ENCODE measurements at regions not wholly inside any gene's neighbourhood (a gene's known extent, or its start where the extent isn't known, plus 50 kb on each side); places are given as distances from the start of the nearest gene placed in this dataset.
"Not testable (repeated sequence)": the region's sequence is repeated elsewhere in the genome, so short reads cannot be mapped to it uniquely, and the experiment has no call there.

DNA sequence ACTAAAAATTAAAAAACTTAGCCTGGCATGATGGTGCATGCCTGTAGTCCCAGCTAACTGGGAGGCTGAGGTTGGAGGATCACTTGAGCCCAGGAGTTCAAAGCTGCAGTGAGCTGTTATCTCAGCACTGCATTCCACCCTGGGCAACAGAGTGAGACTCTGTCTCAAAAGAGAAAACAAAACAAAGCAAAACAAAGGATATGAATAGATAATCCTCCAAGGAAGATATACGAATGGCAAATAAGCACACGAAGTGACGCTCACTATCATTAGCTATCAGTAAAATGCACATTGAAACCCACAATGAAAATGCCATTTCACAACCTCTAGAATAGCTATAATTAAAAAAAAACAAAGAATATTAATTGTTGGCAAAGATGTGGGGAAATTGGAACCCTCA is 386.2 kb upstream of the CCL2 start:
- Mint-ChIP-seq H3K4me1 (no peaks in the 10 kb centered on the region), H3K4me3 (no peak overlapping the region), H3K27me3 (peaks cover 50% of the 10 kb centered on the region), H3K36me3 (ENCODE audit: low read depth) (peaks cover 2% of the 10 kb centered on the region), H3K27ac (no peak overlapping the region)
- no peaks in the 10 kb centered on the region for H3K9me3 ChIP-seq (ENCODE audit: control insufficient read depth, low read length, poor library complexity, severe bottlenecking)
- DNase-seq, result no peak
- no peak for ATAC-seq

DNA sequence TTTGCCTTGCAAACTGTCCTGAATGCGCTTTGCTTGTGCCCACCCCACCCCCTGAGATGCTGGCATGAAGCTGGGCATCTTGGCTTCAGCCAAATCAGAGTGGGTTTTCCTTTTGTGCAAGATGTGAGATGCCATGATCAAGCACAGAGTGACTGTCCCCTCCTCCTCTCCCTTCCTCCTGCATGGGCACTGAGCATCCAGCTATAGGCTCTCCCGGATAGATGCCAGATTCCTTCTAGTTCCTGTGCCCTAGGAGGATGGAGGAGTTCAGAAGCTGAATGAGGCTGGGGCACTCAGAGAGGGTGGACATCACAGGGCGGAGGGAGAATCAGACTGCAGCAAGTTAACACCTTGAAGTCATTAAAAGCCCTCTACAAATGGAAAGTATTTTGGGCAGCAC is 384.1 kb upstream of the CCL2 start:
- no peak overlapping the region for H3K27ac Mint-ChIP-seq
- no peak overlapping the region for H3K4me3 Mint-ChIP-seq
- H3K4me1 Mint-ChIP-seq, result no peaks in the 10 kb centered on the region
- no peak for DNase-seq
- no peaks in the 10 kb centered on the region for H3K9me3 ChIP-seq (ENCODE audit: control insufficient read depth, low read length, poor library complexity, severe bottlenecking)
- no peak for ATAC-seq
- H3K36me3 Mint-ChIP-seq (ENCODE audit: low read depth), result peaks cover 2% of the 10 kb centered on the region
- peaks cover 48% of the 10 kb centered on the region for H3K27me3 Mint-ChIP-seq

DNA sequence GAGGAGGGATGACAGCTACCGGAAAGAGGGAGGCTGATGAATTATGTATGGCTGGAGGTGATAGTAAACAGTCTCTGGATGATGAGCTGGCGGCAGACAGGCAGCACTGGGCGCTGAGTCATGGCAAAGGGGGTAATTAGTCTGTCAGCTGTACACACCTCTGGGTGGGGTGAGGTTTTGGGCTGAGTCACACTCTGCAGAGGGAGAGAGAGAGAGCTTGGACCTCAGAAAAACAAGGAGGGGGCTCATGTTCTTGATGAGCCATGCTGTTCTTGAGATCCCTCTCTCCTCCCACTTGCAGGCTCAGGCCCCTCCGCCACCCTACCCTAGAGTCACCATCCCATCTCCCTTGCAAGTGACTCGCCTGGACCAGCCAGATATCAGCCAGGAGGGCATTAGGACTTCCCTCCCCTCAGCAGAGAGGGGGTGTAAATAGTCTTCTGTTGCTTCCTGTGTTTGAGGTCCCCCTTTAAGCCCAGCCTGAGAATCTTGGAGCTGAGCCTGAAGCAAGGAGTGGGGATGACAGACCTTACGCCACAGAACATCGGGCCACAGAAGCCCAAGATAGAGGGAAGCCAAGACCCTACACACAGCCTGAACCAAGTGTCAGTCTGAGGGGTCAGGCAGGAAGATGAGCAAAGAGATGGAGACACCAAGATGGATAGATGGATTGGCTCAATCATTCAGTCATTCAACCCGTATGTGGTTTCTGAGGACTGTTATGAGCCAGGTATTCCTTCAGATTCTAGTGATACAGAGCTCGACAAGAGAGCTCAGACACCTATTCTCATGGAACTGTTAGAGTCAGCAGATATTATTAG is 383.2 kb upstream of the CCL2 start:
- Mint-ChIP-seq H3K36me3 (ENCODE audit: low read depth) (peaks cover 2% of the 10 kb centered on the region), H3K4me3 (no peak overlapping the region), H3K4me1 (no peaks in the 10 kb centered on the region), H3K27me3 (peaks cover 43% of the 10 kb centered on the region), H3K27ac (no peak overlapping the region)
- no peak for ATAC-seq
- no peak for DNase-seq
- no peaks in the 10 kb centered on the region for H3K9me3 ChIP-seq (ENCODE audit: control insufficient read depth, low read length, poor library complexity, severe bottlenecking)

DNA sequence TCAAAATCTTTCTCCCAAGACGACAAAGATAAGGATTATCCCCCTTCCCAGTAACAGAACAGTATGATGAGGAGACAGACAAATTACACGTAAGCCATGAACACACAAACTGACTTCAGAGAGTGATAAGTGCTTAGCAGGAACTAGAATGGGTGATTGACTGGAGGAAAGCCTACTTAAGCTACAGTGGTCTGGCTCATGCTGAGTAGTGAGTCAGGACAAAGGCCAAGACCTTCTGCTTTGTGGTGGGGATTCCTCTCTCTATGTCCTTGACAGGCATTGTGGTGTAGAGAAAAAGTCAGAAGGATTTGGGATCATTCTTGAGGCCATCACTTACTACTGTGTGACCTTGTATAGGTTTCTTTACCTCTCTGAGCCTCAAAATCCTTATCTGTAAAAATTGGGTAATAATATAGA is 381.9 kb upstream of the CCL2 start:
- ATAC-seq, result no peak
- Mint-ChIP-seq H3K27ac (no peak overlapping the region), H3K4me1 (no peaks in the 10 kb centered on the region), H3K36me3 (ENCODE audit: low read depth) (peaks cover 2% of the 10 kb centered on the region), H3K4me3 (no peak overlapping the region), H3K27me3 (peaks cover 46% of the 10 kb centered on the region)
- DNase-seq, result no peak
- no peaks in the 10 kb centered on the region for H3K9me3 ChIP-seq (ENCODE audit: control insufficient read depth, low read length, poor library complexity, severe bottlenecking)

DNA sequence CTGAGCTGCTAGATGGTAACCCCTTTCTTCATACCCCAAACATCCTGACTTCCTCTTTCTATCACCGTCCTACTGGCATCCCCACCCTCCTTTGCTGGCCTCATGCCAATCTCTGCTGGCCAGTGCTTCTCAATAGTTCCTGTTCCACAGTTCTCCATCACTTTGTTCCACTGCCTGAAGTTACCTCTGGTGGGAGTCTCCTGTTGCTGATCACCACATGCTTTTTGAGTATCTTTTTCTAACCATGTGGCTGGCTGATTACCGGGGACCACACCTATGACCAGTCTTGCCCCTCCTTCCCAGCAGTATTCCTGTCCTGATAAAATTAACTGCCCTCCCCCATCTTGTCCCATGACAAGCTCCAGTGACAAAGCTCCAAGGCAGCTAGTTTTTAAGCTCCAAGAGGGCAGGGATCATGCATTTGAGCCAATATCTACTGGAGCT is 380.4 kb upstream of the CCL2 start:
- Mint-ChIP-seq H3K27me3 (peaks cover 46% of the 10 kb centered on the region), H3K27ac (no peak overlapping the region), H3K4me3 (no peak overlapping the region), H3K36me3 (ENCODE audit: low read depth) (peaks cover 2% of the 10 kb centered on the region), H3K4me1 (no peaks in the 10 kb centered on the region)
- ATAC-seq, result no peak
- no peak for DNase-seq
- H3K9me3 ChIP-seq (ENCODE audit: control insufficient read depth, low read length, poor library complexity, severe bottlenecking), result no peaks in the 10 kb centered on the region

DNA sequence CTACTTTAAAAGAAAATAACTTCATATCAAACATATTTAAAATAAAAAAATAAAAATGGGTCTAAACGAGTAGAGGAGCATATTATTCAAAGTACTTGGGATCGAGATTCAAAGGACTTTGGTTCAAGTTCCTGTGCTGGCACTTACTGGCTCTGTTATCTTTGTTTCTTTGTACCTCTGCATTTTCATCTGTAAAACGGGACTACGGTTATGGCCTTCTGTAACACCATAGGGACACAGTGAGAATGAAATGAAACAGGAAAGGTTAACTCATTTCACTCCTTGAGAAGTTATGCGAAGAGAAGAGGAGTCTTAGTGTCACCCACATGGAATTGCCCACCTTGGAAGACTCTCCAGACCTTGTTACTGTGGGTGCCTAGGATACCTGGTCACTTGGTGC is 379.1 kb upstream of the CCL2 start:
- no peak for ATAC-seq
- no peak overlapping the region for H3K4me3 Mint-ChIP-seq
- no peaks in the 10 kb centered on the region for H3K9me3 ChIP-seq (ENCODE audit: control insufficient read depth, low read length, poor library complexity, severe bottlenecking)
- H3K4me1 Mint-ChIP-seq, result no peaks in the 10 kb centered on the region
- no peak for DNase-seq
- H3K27me3 Mint-ChIP-seq, result peaks cover 39% of the 10 kb centered on the region
- peaks cover 2% of the 10 kb centered on the region for H3K36me3 Mint-ChIP-seq (ENCODE audit: low read depth)
- no peak overlapping the region for H3K27ac Mint-ChIP-seq

DNA sequence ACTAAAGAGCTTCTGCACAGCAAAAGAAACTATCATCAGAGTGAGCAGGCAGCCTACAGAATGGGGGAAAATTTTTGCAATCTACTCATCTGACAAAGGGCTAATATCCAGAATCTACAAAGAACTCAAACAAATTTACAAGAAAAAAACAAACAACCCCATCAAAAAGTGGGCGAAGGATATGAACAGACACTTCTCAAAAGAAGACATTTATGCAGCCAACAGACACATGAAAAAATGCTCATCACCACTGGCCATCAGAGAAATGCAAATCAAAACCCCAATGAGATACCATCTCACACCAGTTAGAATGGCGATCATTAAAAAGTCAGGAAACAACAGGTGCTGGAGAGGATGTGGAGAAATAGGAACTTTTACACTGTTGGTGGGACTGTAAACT is 372.8 kb upstream of the CCL2 start:
- not testable (repeated sequence) for ATAC-seq; H3K4me3 Mint-ChIP-seq; H3K27ac Mint-ChIP-seq; DNase-seq; H3K9me3 ChIP-seq (ENCODE audit: control insufficient read depth, low read length, poor library complexity, severe bottlenecking); H3K4me1 Mint-ChIP-seq; H3K36me3 Mint-ChIP-seq (ENCODE audit: low read depth)
- H3K27me3 Mint-ChIP-seq, result peaks cover 15% of the 10 kb centered on the region

DNA sequence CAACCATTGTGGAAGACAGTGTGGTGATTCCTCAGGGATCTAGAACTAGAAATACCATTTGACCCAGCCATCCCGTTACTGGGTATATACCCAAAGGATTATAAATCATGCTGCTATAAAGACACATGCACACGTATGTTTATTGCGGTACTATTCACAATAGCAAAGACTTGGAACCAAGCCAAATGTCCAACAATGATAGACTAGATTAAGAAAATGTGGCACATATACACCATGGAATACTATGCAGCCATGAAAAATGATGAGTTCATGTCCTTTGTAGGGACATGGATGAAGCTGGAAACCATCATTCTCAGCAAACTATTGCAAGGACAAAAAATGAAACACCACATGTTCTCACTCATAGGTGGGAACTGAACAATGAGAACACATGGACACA is 372.4 kb upstream of the CCL2 start:
- peaks cover 19% of the 10 kb centered on the region for H3K27me3 Mint-ChIP-seq
- H3K4me3 Mint-ChIP-seq; H3K4me1 Mint-ChIP-seq; H3K27ac Mint-ChIP-seq; ATAC-seq; H3K9me3 ChIP-seq (ENCODE audit: control insufficient read depth, low read length, poor library complexity, severe bottlenecking); DNase-seq; H3K36me3 Mint-ChIP-seq (ENCODE audit: low read depth): not testable (repeated sequence)

DNA sequence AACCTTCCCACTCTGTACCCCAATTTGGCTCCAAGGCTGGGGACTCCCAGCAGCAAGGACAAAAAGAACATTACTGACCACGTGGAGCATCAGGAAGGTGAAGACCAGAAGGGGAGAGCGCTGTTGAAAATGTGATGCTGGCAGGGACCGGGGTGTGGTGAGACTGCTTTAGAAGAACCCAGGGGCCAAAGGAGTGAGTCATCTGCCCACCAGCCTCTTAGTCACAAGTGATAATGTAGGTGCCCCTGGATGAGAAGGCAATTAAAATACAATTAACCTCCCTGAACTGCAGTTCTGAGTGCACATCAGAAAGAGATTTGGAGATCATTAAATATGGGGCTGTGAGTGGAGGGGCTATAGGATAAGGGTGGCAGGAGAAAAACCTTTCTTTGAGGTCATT is 366.6 kb upstream of the CCL2 start:
- peaks cover 29% of the 10 kb centered on the region for H3K27me3 Mint-ChIP-seq
- no peaks in the 10 kb centered on the region for H3K4me1 Mint-ChIP-seq
- no peaks in the 10 kb centered on the region for H3K36me3 Mint-ChIP-seq (ENCODE audit: low read depth)
- H3K4me3 Mint-ChIP-seq, result no peak overlapping the region
- DNase-seq (no peak), ATAC-seq (no peak)
- no peak overlapping the region for H3K27ac Mint-ChIP-seq
- H3K9me3 ChIP-seq (ENCODE audit: control insufficient read depth, low read length, poor library complexity, severe bottlenecking), result no peaks in the 10 kb centered on the region

DNA sequence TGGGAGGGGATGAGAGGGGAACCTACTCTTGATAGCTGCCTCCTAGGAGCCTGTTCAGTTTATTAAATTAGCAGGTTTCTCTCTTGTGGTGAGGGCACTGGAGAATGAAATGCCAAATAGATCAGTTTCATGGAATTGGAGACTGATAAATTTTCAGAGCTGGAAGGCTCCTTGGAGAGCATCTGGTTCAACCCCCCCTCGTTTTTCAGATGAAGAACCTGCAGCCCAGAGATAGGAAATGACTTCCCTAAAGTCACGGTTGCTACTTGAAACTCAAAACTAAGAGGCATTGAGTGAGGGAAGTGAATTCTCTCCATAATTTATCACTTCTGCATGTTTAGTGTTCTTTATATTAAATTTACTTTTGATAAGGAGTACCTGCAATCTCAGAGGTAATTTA is 366.0 kb upstream of the CCL2 start:
- H3K36me3 Mint-ChIP-seq (ENCODE audit: low read depth), result no peaks in the 10 kb centered on the region
- H3K27me3 Mint-ChIP-seq, result peaks cover 34% of the 10 kb centered on the region
- H3K9me3 ChIP-seq (ENCODE audit: control insufficient read depth, low read length, poor library complexity, severe bottlenecking), result no peaks in the 10 kb centered on the region
- no peak overlapping the region for H3K27ac Mint-ChIP-seq
- H3K4me3 Mint-ChIP-seq, result no peak overlapping the region
- ATAC-seq, result no peak
- DNase-seq, result no peak
- no peaks in the 10 kb centered on the region for H3K4me1 Mint-ChIP-seq

DNA sequence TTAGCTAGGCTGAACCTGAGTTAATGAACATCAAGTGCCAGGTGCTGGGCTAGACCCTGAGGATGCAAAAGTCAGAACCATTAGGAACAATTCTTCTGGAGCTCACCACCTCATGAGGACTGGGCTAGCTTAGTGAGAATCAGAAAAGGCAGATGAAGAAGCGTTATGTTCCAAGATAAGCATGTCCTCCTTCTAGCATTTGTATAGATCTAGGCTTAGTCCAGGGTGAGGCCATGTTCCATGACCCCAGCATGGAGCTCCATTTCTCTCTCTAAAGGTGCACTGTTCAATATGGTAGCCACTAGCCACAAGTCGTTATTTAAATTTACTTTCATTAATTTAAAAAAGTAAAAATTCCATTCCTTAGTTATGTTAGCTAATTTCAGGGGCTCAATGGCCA is 365.3 kb upstream of the CCL2 start:
- Mint-ChIP-seq H3K27me3 (peaks cover 37% of the 10 kb centered on the region), H3K36me3 (ENCODE audit: low read depth) (no peaks in the 10 kb centered on the region), H3K4me3 (no peak overlapping the region), H3K4me1 (no peaks in the 10 kb centered on the region), H3K27ac (no peak overlapping the region)
- ATAC-seq (no peak), DNase-seq (no peak)
- H3K9me3 ChIP-seq (ENCODE audit: control insufficient read depth, low read length, poor library complexity, severe bottlenecking), result no peaks in the 10 kb centered on the region

DNA sequence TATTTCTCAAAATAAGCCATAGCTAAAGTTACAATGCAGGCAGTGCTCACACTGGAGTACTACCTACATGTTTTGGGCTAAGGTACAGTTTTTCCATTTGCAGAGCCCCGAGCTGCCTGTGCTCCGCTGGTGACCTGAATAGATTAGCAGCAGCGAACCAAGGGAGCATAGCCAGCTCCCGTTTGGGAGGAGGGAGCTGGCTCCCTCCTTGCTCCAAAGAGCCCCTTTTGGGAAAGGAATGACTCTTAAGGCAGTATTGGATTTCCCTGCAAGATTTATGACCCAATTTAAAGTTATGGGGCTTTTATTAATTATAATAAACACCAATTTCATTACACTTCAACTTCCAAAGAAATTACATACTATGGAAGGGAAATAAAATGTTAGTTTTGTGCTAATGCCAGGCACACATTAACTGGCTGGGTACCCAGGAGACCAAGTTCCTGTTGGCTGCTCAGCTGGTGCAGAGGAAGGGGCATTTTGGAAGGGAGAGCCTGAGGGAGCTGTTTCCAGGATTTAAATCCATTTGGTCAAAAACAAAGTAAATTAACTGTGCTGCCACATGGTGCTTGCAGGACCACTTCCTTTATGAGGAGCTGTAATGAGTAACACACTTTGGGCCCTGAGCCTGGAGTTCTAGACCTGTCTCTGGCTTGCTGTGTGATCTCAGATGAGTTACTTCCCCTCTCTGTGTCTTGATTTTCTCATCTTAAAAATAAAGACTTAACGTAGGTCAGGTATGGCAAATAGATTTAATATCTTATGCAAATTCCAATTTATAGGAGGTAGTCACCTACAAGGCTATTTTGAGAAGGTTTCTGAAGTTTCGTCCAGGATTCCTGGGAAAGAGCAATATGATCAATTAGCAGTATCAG is 362.1 kb upstream of the CCL2 start:
- no peaks in the 10 kb centered on the region for H3K4me1 Mint-ChIP-seq
- H3K4me3 Mint-ChIP-seq, result no peak overlapping the region
- no peaks in the 10 kb centered on the region for H3K36me3 Mint-ChIP-seq (ENCODE audit: low read depth)
- H3K27me3 Mint-ChIP-seq, result peaks cover 36% of the 10 kb centered on the region
- ATAC-seq (no peak), DNase-seq (no peak)
- no peaks in the 10 kb centered on the region for H3K9me3 ChIP-seq (ENCODE audit: control insufficient read depth, low read length, poor library complexity, severe bottlenecking)
- no peak overlapping the region for H3K27ac Mint-ChIP-seq

DNA sequence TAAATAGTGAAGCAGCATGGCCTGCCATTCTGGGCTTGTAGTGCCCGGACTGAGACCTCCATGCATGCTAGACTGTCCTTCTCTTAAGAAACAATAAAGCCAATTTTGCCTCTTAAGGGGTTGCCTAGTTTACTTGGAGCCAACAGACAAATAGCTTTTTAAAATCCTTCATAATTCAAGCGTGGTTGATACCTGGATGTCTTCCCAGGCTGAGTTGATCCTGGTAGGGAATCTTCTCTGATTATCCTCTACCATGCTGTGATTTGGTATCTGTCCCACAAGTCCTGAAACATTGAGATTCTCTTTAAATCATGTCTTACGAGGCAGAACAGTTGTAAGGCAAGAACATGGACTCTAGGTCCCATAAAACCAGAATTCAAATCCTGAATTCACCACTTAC is 359.6 kb upstream of the CCL2 start:
- ATAC-seq (no peak), DNase-seq (no peak)
- no peak overlapping the region for H3K4me3 Mint-ChIP-seq
- H3K27me3 Mint-ChIP-seq, result peaks cover 41% of the 10 kb centered on the region
- no peaks in the 10 kb centered on the region for H3K9me3 ChIP-seq (ENCODE audit: control insufficient read depth, low read length, poor library complexity, severe bottlenecking)
- H3K4me1 Mint-ChIP-seq, result no peaks in the 10 kb centered on the region
- no peaks in the 10 kb centered on the region for H3K36me3 Mint-ChIP-seq (ENCODE audit: low read depth)
- H3K27ac Mint-ChIP-seq, result no peak overlapping the region
